ENCODE measurements at regions not wholly inside any gene's neighbourhood (a gene's known extent, or its start where the extent isn't known, plus 50 kb on each side); places are given as distances from the start of the nearest gene placed in this dataset.

DNA sequence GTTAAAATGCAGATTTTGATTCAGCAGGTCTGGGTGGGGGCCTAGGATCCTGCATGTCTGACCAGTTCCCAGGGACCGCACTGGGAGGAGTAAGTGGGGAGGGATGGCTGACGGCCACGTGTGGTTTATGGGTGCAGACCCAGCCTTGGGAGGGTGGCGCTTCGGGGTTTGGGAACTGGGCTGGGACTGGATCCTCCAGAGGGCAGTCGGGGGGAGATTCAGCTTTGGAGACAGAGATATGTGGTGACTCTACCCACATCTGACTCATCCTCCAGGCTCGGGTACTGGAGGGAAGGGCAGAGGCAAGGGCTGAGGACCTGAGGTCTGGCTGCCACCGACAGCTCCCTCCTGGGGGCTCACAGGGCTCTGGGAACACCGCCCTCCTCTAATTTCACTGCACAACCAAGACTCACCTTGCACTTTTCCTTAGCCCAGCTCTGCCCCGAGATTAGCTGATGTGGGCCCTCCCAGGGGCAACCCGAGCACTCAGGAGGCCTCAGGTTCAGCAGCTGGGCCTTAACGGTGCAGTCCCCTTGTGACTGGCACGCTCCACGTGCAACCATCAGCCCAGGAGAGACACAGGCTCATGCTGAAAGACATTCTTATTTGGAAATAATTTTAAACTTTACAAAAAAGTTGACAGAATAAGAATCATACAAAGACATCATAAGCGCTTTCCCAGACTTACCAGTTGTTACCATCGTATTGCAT is 172.8 kb upstream of the PMEPA1 start:
- no peak overlapping the region for H3K27ac Mint-ChIP-seq
- no peak for DNase-seq
- CTCF ChIA-PET: no interaction called here
- no peaks in the 10 kb centered on the region for H3K36me3 Mint-ChIP-seq
- H3K4me3 Mint-ChIP-seq: no peak overlapping the region
- H3K4me1 Mint-ChIP-seq: no peaks in the 10 kb centered on the region
- peaks cover 19% of the 10 kb centered on the region for H3K27me3 Mint-ChIP-seq
- no peaks in the 10 kb centered on the region for H3K9me3 Mint-ChIP-seq

DNA sequence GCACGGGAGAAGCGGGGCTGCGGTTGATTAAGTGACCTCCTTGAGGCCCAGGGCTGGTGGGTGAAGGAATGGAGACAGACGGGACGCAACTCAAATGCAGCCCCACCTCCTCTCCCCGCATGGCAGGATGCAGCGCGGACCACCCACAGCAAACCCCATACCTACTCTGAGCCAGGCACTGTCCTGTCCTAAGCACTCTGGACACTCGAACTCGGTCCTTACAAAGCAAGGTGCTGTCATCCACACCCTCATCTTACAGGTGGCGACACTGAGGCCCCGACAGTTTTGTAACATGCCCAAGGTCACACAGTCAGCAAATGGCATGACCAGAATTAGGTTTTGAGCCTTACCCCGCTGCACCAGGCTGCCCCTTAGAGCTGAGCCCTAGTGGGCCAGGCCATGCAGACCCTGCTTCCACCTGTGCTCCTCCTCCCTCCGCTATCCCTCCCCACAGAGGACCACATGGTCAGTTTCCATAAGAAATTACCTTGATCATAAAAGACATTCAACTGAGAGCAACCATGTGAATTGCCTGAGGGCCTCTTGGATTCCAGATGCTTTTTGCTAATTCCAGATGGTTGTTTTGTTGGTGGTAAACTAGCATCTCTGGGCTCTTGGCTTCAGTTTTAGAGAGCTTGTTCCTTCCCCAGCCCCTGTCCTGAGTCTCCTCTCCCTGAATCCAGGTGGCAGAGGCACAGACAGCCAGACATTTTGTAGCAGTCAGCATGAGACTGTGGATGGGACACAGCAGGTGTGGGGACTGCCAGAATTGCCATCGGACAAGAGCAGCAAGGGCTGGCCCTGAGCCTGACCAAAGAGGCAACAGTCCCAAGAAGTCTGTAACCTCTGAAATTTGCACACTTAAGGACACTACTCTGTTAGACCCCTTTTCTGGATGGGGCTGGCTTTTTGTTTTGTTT is 171.9 kb upstream of the PMEPA1 start:
- Mint-ChIP-seq H3K27ac (no peak overlapping the region), H3K36me3 (no peaks in the 10 kb centered on the region), H3K27me3 (peaks cover 23% of the 10 kb centered on the region), H3K4me3 (no peak overlapping the region), H3K4me1 (no peaks in the 10 kb centered on the region), H3K9me3 (no peaks in the 10 kb centered on the region)
- CTCF ChIA-PET: no interaction called here
- DNase-seq: no peak

- no peaks in the 10 kb centered on the region for H3K4me1 Mint-ChIP-seq
- DNase-seq: no peak
- no peaks in the 10 kb centered on the region for H3K36me3 Mint-ChIP-seq
- H3K4me3 Mint-ChIP-seq: no peak overlapping the region
- no peak overlapping the region for H3K27ac Mint-ChIP-seq
- peaks cover 23% of the 10 kb centered on the region for H3K27me3 Mint-ChIP-seq
- CTCF ChIA-PET: interaction anchor here (0.8 kb wide), 1 partner anchor 24 kb away, joined by 3 read pairs; no protein-coding TSS in a partner anchor
- no peaks in the 10 kb centered on the region for H3K9me3 Mint-ChIP-seq
These were observed 170.7 kb upstream of the PMEPA1 start for GRCh38 chr20:57880571-57880892.

DNA sequence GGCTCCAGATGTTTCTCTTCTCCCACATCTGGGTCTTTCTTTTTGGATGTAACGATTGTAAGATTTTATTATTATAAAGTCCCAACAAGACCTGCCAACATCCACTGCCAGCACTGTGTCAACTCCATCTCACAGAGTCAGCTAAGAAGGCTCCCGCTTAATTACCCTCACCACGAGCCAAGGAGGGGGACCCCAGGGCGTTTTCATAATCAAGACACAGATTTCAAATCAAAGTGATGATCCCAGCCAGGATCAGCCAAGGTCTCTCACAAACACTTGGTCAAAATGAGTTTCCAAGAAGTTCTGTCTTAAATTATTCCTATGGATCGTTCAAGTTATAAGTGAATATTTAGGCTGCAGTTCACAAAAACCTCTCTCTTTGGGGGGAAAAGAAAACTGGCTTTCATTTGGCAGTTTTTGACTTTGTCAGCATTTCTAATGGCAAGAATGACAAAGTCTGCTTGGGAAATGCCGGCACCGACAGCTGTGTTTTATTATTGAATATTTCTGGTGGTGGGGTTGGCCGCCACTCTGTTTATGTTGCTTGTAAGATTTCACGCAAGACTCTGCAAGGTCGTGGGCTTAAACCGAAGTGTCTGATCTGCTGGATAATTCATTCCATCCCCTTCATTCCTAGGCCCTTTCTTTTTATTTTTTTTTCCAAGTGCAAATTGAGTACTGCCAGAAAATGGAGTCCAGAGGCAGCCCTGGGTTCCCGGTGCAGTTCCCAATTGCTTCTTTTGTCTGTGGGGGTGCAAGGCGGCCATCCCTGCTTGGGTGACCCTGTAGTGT is 170.2 kb upstream of the PMEPA1 start:
- Mint-ChIP-seq H3K9me3 (no peaks in the 10 kb centered on the region), H3K4me3 (no peak overlapping the region), H3K27ac (no peak overlapping the region), H3K4me1 (no peaks in the 10 kb centered on the region), H3K36me3 (no peaks in the 10 kb centered on the region), H3K27me3 (peaks cover 23% of the 10 kb centered on the region)
- CTCF ChIA-PET: no interaction called here
- DNase-seq: no peak

GRCh38 chr20:57879437-57879778 is 169.6 kb upstream of the PMEPA1 start:
- H3K27ac Mint-ChIP-seq: no peak overlapping the region
- no peaks in the 10 kb centered on the region for H3K4me1 Mint-ChIP-seq
- H3K36me3 Mint-ChIP-seq: no peaks in the 10 kb centered on the region
- DNase-seq: no peak
- CTCF ChIA-PET: no interaction called here
- peaks cover 23% of the 10 kb centered on the region for H3K27me3 Mint-ChIP-seq
- H3K4me3 Mint-ChIP-seq: no peak overlapping the region
- H3K9me3 Mint-ChIP-seq: no peaks in the 10 kb centered on the region

- Mint-ChIP-seq H3K9me3 (no peaks in the 10 kb centered on the region), H3K4me1 (no peaks in the 10 kb centered on the region), H3K27ac (no peak overlapping the region), H3K27me3 (peaks cover 23% of the 10 kb centered on the region), H3K36me3 (no peaks in the 10 kb centered on the region), H3K4me3 (no peak overlapping the region)
- CTCF ChIA-PET: no interaction called here
- no peak for DNase-seq
These were observed 169.1 kb upstream of the PMEPA1 start for GRCh38 chr20:57878786-57879424.

DNA sequence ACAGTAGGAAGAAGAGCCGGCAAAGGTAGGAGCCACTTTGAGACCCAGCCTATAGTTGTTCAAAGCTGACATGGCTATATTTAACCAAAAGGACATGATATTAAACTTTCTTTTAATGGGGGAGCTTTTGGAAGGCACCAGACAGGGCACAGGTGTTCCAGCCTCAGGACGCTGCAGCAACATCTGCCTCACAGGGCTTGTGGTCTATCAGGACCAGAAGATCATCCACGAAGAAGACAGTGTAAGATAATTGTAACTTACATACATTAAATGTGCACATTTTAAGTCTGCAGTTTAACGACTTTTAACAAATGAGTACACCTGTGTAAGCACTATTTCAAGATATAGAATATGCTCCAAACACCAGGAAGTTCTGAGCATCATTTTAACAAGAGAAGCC is 168.2 kb upstream of the PMEPA1 start:
- no peaks in the 10 kb centered on the region for H3K4me1 Mint-ChIP-seq
- no peaks in the 10 kb centered on the region for H3K36me3 Mint-ChIP-seq
- CTCF ChIA-PET: no interaction called here
- no peak overlapping the region for H3K27ac Mint-ChIP-seq
- no peak overlapping the region for H3K4me3 Mint-ChIP-seq
- H3K9me3 Mint-ChIP-seq: no peaks in the 10 kb centered on the region
- peaks cover 23% of the 10 kb centered on the region for H3K27me3 Mint-ChIP-seq
- no peak for DNase-seq

DNA sequence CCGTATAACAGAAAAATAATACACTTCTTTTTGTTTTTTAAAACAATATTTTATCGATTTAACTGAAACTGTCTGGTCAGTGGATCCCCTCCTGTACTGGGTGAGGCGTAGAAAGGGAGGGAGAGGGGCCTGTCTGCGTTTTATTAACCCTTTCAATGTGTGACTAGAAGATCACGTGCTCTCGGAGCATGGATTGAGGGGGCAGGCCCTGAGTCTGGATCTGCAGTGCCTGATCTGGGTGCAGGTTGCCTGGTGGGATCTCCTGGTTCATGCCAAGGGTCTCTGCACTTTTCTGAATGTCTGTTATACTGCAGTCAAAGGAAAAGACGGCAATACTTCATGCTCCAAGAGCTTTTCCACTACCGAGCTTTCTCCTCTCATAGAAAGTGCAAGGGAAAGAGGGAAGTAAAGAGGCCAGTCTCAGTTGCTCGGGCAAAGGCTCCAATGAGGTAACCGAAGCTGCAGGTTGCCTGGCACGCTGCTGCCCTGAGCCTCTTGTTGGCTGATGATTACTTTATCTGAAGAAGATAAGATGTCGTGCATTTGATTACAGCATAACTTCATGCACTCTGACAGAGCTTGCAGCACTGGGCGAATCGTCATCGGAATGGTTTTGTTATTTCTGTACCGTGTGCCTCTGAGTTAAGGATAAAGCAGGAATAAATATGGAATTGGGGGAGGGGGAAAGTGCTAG is 167.5 kb upstream of the PMEPA1 start:
- CTCF ChIA-PET: no interaction called here

DNA sequence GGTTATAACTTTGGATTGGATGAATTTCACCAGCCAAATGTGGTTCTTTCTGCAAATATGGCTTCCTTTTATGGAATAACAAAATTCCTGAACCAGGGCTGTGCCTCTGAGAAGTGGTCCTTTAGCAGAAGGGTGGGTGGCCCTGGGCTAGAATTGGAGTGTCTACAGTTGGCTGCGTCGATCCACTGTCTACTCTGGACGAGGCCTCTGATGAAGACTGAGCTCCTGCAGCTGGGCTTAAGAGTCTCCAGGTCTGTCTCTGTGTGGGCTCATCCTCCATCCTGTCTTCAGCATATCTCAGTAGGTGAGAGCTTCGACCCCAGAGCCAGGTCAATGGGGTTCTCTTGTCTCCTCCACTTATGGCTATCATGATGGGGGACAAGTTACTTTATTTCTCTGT is 166.3 kb upstream of the PMEPA1 start:
- H3K27ac Mint-ChIP-seq: no peak overlapping the region
- peaks cover 16% of the 10 kb centered on the region for H3K27me3 Mint-ChIP-seq
- H3K4me3 Mint-ChIP-seq: no peak overlapping the region
- H3K36me3 Mint-ChIP-seq: no peaks in the 10 kb centered on the region
- H3K4me1 Mint-ChIP-seq: no peaks in the 10 kb centered on the region
- no peaks in the 10 kb centered on the region for H3K9me3 Mint-ChIP-seq
- no peak for DNase-seq
- CTCF ChIA-PET: no interaction called here

More for the DNA sequence above, 167.5 kb upstream of the PMEPA1 start:
- H3K27ac Mint-ChIP-seq: no peak overlapping the region
- H3K36me3 Mint-ChIP-seq: no peaks in the 10 kb centered on the region
- no peaks in the 10 kb centered on the region for H3K9me3 Mint-ChIP-seq
- no peak overlapping the region for H3K4me3 Mint-ChIP-seq
- H3K4me1 Mint-ChIP-seq: no peaks in the 10 kb centered on the region
- DNase-seq: no peak
- H3K27me3 Mint-ChIP-seq: peaks cover 23% of the 10 kb centered on the region

DNA sequence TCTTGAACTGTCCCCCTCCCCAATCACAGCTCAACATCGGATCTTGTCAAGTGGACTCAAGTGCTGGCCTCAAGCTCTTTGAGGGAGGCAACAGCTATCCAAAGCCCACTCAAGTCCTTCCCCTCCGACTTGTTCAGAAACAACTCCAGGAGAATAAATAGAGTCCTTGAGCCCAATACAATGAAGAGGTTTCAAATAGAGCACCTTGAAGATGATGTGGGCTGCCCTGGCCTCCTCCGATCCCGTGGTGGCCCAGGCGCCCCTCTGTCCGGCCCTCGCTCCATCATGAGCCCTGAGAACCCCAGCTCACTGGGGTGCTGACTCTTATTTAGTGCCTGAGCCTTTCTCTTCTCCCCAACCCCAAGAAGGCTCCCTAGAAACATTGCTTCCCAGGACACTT is 164.3 kb upstream of the PMEPA1 start:
- Mint-ChIP-seq H3K27me3 (peaks cover 19% of the 10 kb centered on the region), H3K4me3 (no peak overlapping the region), H3K4me1 (no peaks in the 10 kb centered on the region), H3K27ac (no peak overlapping the region), H3K9me3 (no peaks in the 10 kb centered on the region), H3K36me3 (no peaks in the 10 kb centered on the region)
- CTCF ChIA-PET: no interaction called here
- DNase-seq: no peak

DNA sequence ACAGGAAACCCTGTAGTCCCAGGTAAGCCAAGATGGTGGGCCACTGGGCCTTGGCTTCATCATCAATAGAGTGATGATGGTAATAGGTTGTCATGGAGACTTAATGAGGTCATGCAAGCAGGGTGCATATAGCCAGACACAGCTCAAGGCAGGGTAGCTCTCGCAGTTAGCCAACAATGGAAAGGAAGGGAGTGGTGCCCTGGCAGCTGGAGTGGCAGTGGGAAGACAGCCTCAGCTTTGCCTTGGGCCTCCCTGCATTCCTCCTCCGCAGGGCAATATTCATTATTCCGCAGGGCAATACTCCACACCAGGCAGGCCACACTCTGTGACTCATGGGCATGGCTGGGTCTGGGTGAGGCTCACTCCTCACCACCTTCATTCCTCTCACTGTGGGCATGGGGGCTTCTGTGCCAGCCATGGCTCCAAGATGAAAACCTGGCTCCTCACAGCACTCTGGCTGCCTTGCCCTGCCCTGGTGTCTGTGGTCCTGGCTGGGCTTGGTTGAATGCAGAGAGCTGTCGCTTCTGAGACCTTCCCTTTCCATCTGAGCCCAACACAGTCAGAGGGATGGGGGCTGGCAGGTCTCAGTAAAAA is 163.1 kb upstream of the PMEPA1 start:
- Mint-ChIP-seq H3K4me3 (no peak overlapping the region), H3K27me3 (peaks cover 20% of the 10 kb centered on the region), H3K36me3 (no peaks in the 10 kb centered on the region), H3K27ac (no peak overlapping the region), H3K9me3 (no peaks in the 10 kb centered on the region), H3K4me1 (no peaks in the 10 kb centered on the region)
- DNase-seq: no peak
- CTCF ChIA-PET: no interaction called here

- H3K27me3 Mint-ChIP-seq: peaks cover 15% of the 10 kb centered on the region
- no peak overlapping the region for H3K27ac Mint-ChIP-seq
- H3K4me3 Mint-ChIP-seq: no peak overlapping the region
- CTCF ChIA-PET: no interaction called here
- DNase-seq: no peak
- H3K9me3 Mint-ChIP-seq: no peaks in the 10 kb centered on the region
- peaks cover under 1% of the 10 kb centered on the region for H3K4me1 Mint-ChIP-seq
- H3K36me3 Mint-ChIP-seq: no peaks in the 10 kb centered on the region
These were observed 161.4 kb upstream of the PMEPA1 start for GRCh38 chr20:57871237-57871632.

DNA sequence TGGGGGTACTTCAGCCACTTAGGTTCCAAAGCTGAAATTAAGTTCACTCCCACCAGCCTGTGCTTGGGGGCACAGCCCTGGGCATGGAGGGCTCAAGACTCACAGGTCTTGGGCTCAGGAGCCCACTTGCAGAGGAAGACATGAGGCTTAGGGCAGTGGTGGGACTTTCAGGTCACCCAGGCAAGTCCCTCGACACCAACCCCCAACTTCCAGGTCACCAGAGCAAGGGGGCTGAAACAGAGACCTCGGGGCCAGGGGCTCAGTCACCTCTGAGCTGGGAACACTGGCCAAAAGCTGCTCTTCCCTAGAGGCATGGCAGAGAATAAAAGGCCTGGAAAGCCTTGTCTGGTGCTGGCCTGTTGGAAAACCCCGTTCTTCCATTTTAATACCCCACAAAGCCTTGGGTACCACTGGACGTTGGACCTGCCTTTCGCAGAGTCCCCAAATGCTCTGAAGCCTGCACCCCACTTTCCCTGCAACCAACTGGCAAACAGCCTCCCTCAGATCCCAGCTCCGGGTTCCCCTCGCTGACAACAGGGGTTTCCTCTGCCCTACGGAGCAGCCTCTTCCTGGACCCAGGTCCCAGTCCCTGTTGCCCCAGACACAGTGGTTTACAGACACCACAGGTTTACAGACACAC is 160.9 kb upstream of the PMEPA1 start:
- H3K36me3 Mint-ChIP-seq: no peaks in the 10 kb centered on the region
- H3K9me3 Mint-ChIP-seq: no peaks in the 10 kb centered on the region
- H3K27ac Mint-ChIP-seq: no peak overlapping the region
- H3K4me1 Mint-ChIP-seq: peaks cover 6% of the 10 kb centered on the region
- H3K27me3 Mint-ChIP-seq: peaks cover 15% of the 10 kb centered on the region
- CTCF ChIA-PET: no interaction called here
- H3K4me3 Mint-ChIP-seq: no peak overlapping the region
- DNase-seq: no peak
